HCT116 (cell line): ENCODE measurements at regions not wholly inside any gene's neighbourhood (a gene's known extent, or its start where the extent isn't known, plus 50 kb on each side); places are given as distances from the start of the nearest gene placed in this dataset.

Experiments used
- ATAC-seq: fragments of 200-7000 bp; cut with Tn5 transposase; 2 replicates; pipeline ENCODE4 v1.9.1; 2020; ENCODE audit warnings: mild to moderate bottlenecking, moderate library complexity
- BruUV-seq: library from RNA; stranded (reverse); fragments of 400-500 nt; replicated peaks from 2 replicates; lab custom pipeline; 2021; lab: Mats Ljungman, UMichigan
- CTCF ChIA-PET: fragments of 300-600 bp; sonication (Branson Sonifier 250); formaldehyde crosslinking; loops from one replicate; lab custom pipeline; 2021; ENCODE audit warnings: antibody characterized with exemption; lab: Charles Lee
- POLR2A ChIA-PET: fragments of 300-600, 350-600 bp; sonication (Branson Sonifier 250); formaldehyde crosslinking; loops from one replicate; lab custom pipeline; 2021; ENCODE audit warnings: antibody characterized with exemption; lab: Charles Lee
- RAD21 ChIA-PET, 2 experiments: fragments of 300-600 bp; sonication (Branson Sonifier 250); formaldehyde crosslinking; loops; one replicate each; lab custom pipeline; 2023; ENCODE audit warnings: low total read pairs in 2 of 2; ENCODE audit not compliant: uncharacterized antibody in 2 of 2, unreplicated experiment in 2 of 2, low non-redundant PET in 1 of 2; lab: Charles Lee
- DNase-seq: peaks from one replicate; pipeline ENCODE4 v3.0.0-alpha.2; 2010; ENCODE audit warnings: low read depth, low spot score
- H2AFZ ChIP-seq: fragments of 200-600 bp; shearing (Covaris generic), sonication (generic); 2 replicates; pipeline ENCODE4 v1.6.1; 2017; ENCODE audit warnings: low read depth, mixed run types, mixed read lengths, antibody characterized with exemption, low read length; ENCODE audit not compliant: poor library complexity, severe bottlenecking
- H3K27ac ChIP-seq: 2 replicates; pipeline ENCODE4 v1.5.1; 2012; ENCODE audit warnings: low read depth, low read length
- H3K27me3 ChIP-seq: fragments of 200-600 bp; sonication (generic); 2 replicates; pipeline ENCODE4 v1.6.1; 2016; ENCODE audit warnings: mixed run types, low read length, mixed read lengths; ENCODE audit not compliant: insufficient read depth
- H3K36me3 ChIP-seq, 2 experiments: fragments of 200-500 bp in 1 of 2; fragments of 200-600 bp in 1 of 2; sonication (Bioruptor generic) in 1 of 2; sonication (generic) in 1 of 2; 2 replicates each; pipeline versions ENCODE4 v1.5.1 to v1.6.1; 2014 to 2016; ENCODE audit warnings: low read length in 2 of 2, inconsistent platforms in 1 of 2, mixed read lengths in 1 of 2, mixed run types in 1 of 2; ENCODE audit not compliant: insufficient read depth in 2 of 2, control insufficient read depth in 1 of 2
- H3K4me1 ChIP-seq, 2 experiments: fragments of 200-600 bp in 1 of 2; sonication (generic) in 1 of 2; 2 replicates each; pipeline versions ENCODE4 v1.5.1 to v1.6.1; 2012 to 2017; ENCODE audit warnings: low read length in 2 of 2, inconsistent platforms in 1 of 2, mild to moderate bottlenecking in 1 of 2, mixed read lengths in 1 of 2, mixed run types in 1 of 2, moderate library complexity in 1 of 2; ENCODE audit not compliant: insufficient read depth in 2 of 2, control insufficient read depth in 1 of 2
- H3K4me2 ChIP-seq: fragments of 200-600 bp; sonication (generic); 2 replicates; pipeline ENCODE4 v1.6.1; 2017; ENCODE audit warnings: mixed run types, low read length, mixed read lengths
- H3K4me3 ChIP-seq, 2 experiments: fragments of 200-600 bp in 1 of 2; sonication (generic) in 1 of 2; replicated peaks in 1 of 2; 2 replicates each; pipeline ENCODE4 v1.5.1; 2011 to 2016; ENCODE audit warnings: low read length in 2 of 2, control low read depth in 1 of 2, low read depth in 1 of 2, mild to moderate bottlenecking in 1 of 2, mixed read lengths in 1 of 2, mixed run types in 1 of 2
- H3K79me2 ChIP-seq: fragments of 200-600 bp; sonication (generic); 2 replicates; pipeline ENCODE4 v1.6.1; 2017; ENCODE audit warnings: mild to moderate bottlenecking, mixed run types, low read length, moderate library complexity, mixed read lengths; ENCODE audit not compliant: insufficient read depth
- H3K9ac ChIP-seq: fragments of 200-600 bp; sonication (generic); 2 replicates; pipeline ENCODE4 v1.6.1; 2016; ENCODE audit warnings: low read length, mixed read lengths
- H3K9me2 ChIP-seq: fragments of 200-600 bp; sonication (generic), shearing (Covaris generic); 2 replicates; pipeline ENCODE4 v1.6.1; 2017; ENCODE audit warnings: mixed run types, mild to moderate bottlenecking, moderate library complexity; ENCODE audit not compliant: insufficient read depth
- H3K9me3 ChIP-seq, 2 experiments: fragments of 200-500 bp in 1 of 2; fragments of 200-600 bp in 1 of 2; sonication (Bioruptor generic) in 1 of 2; sonication (generic) in 1 of 2; 2 replicates each; pipeline ENCODE4 v1.6.1; 2014 to 2017; ENCODE audit warnings: low read length in 2 of 2, mixed read lengths in 2 of 2, inconsistent platforms in 1 of 2, low read depth in 1 of 2, mild to moderate bottlenecking in 1 of 2, mixed run types in 1 of 2, moderate library complexity in 1 of 2; ENCODE audit not compliant: control insufficient read depth in 1 of 2, insufficient read depth in 1 of 2
- H4K20me1 ChIP-seq: fragments of 200-600 bp; sonication (generic), shearing (Covaris generic); 2 replicates; pipeline ENCODE4 v1.6.1; 2017; ENCODE audit warnings: mixed run types, mild to moderate bottlenecking, moderate library complexity; ENCODE audit not compliant: insufficient read depth
- CBX3 ChIP-seq: IDR thresholded peaks from 2 replicates; pipeline ENCODE4 v1.6.1; 2012; ENCODE audit warnings: low read depth
- CEBPB ChIP-seq: IDR thresholded peaks from 2 replicates; pipeline ENCODE4 v1.6.1; 2012; ENCODE audit warnings: low read depth
- ELF1 ChIP-seq: IDR thresholded peaks from 2 replicates; pipeline ENCODE4 v1.6.1; 2012; ENCODE audit warnings: low read depth, borderline replicate concordance
- EZH2phosphoT487 ChIP-seq: fragments of 200-600 bp; IDR thresholded peaks from 2 replicates; pipeline ENCODE4 v1.6.1; 2018; ENCODE audit warnings: antibody characterized with exemption, borderline replicate concordance
- FOSL1 ChIP-seq: IDR thresholded peaks from 2 replicates; pipeline ENCODE4 v1.6.1; 2012; ENCODE audit warnings: low read depth
- POLR2A ChIP-seq: IDR thresholded peaks from 2 replicates; pipeline ENCODE4 v1.7.0; 2011; ENCODE audit warnings: borderline replicate concordance; ENCODE audit not compliant: insufficient read depth, insufficient read length; ENCODE audit errors: extremely low read depth
- SP1 ChIP-seq: IDR thresholded peaks from 2 replicates; pipeline ENCODE4 v1.6.1; 2012; ENCODE audit warnings: low read depth
- SRF ChIP-seq: IDR thresholded peaks from 2 replicates; pipeline ENCODE4 v1.6.1; 2012; ENCODE audit warnings: low read depth
- TCF7L2 ChIP-seq: IDR thresholded peaks from 2 replicates; pipeline ENCODE4 v1.7.0; 2011; ENCODE audit warnings: borderline replicate concordance, inconsistent platforms; ENCODE audit not compliant: insufficient read depth, insufficient read length; ENCODE audit errors: extremely low read depth
- YY1 ChIP-seq: IDR thresholded peaks from 2 replicates; pipeline ENCODE4 v1.6.1; 2011; ENCODE audit warnings: low read length, low read depth, moderate library complexity, mild to moderate bottlenecking; ENCODE audit not compliant: insufficient replicate concordance; ENCODE audit errors: extremely low read depth
- intact Hi-C: fragments of 100-400 bp; cut with micrococcal nuclease; formaldehyde crosslinking; loops from 2 replicates; pipeline ENCODE4 v1.10.0; 2022
- TF ChIP-seq, protein P1 (sequence below), 3 experiments: fragments of 200-600 bp in 1 of 3; sonication (generic) in 1 of 3; IDR thresholded peaks in 2 of 3; conservative IDR thresholded peaks in 1 of 3; 2 replicates each; pipeline ENCODE4 v1.5.1; 2012 to 2017; ENCODE audit warnings: low read depth in 2 of 3, low read length in 2 of 3, antibody characterized with exemption in 1 of 3, borderline replicate concordance in 1 of 3, control low read depth in 1 of 3, mild to moderate bottlenecking in 1 of 3, mixed read lengths in 1 of 3, mixed run types in 1 of 3, moderate library complexity in 1 of 3; ENCODE audit not compliant: insufficient read depth in 1 of 3
- TF ChIP-seq, protein P2 (sequence below): IDR thresholded peaks from 2 replicates; pipeline ENCODE4 v1.6.1; 2012
- TF ChIP-seq, protein P3 (sequence below): IDR thresholded peaks from 2 replicates; pipeline ENCODE4 v1.6.1; 2012

DNA sequence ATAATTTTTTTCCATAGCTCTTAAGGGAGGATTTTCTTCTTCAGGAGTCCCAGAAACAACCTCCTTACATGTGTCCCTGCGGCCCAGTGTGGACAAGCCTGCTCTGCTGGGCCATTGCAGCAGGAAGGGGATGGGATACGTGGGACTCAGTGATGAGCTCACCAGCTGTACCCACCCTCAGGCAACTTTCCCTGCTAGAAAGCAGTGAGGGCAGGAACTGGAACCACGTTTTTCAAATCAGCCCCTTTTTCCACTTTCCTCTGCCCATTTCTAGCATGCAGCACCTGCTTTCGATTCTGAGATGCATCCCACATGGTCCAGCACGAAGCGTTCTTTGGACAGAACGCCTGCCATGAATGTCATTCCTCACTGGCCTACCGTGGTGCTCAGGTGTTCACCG is 232.7 kb downstream of the KLF6 start:
- H4K20me1 ChIP-seq, result no peaks in the 10 kb centered on the region
- H3K4me3 ChIP-seq, result no peak overlapping the region
- RAD21 ChIA-PET, result no interaction called here
- H3K79me2 ChIP-seq, result no peaks in the 10 kb centered on the region
- intact Hi-C loops, result no loop called here
- H3K27ac ChIP-seq, result no peak overlapping the region
- POLR2A ChIA-PET, result no interaction called here
- H3K27me3 ChIP-seq, result no peaks in the 10 kb centered on the region
- no peak overlapping the region for H3K9ac ChIP-seq
- no peaks in the 10 kb centered on the region for H3K36me3 ChIP-seq
- H3K9me3 ChIP-seq, result no peaks in the 10 kb centered on the region; a peak in 1 of 4 replicates
- no TSS peak for BruUV-seq
- H3K4me2 ChIP-seq, result no peak overlapping the region
- H3K4me1 ChIP-seq, result peaks cover 0 to 4% of the 10 kb centered on the region in 2 experiments; a peak in 1 of 4 replicates
- TF ChIP-seq, protein P1, sequence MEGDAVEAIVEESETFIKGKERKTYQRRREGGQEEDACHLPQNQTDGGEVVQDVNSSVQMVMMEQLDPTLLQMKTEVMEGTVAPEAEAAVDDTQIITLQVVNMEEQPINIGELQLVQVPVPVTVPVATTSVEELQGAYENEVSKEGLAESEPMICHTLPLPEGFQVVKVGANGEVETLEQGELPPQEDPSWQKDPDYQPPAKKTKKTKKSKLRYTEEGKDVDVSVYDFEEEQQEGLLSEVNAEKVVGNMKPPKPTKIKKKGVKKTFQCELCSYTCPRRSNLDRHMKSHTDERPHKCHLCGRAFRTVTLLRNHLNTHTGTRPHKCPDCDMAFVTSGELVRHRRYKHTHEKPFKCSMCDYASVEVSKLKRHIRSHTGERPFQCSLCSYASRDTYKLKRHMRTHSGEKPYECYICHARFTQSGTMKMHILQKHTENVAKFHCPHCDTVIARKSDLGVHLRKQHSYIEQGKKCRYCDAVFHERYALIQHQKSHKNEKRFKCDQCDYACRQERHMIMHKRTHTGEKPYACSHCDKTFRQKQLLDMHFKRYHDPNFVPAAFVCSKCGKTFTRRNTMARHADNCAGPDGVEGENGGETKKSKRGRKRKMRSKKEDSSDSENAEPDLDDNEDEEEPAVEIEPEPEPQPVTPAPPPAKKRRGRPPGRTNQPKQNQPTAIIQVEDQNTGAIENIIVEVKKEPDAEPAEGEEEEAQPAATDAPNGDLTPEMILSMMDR (IDR thresholded peaks at IDR 0.05 in 2 of 3, conservative IDR thresholded peaks at IDR 0.05 in 1 of 3; ENCODE audit: borderline replicate concordance in 1 of 3, insufficient read depth in 1 of 3, low read depth in 2 of 3, low read length in 2 of 3), result no peak
- TF ChIP-seq POLR2A, result no peak
- TF ChIP-seq CEBPB, result no peak
- TF ChIP-seq TCF7L2, result no peak
- TF ChIP-seq ELF1, result no peak
- TF ChIP-seq, protein P2, sequence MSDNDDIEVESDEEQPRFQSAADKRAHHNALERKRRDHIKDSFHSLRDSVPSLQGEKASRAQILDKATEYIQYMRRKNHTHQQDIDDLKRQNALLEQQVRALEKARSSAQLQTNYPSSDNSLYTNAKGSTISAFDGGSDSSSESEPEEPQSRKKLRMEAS, result no peak
- TF ChIP-seq SP1, result no peak
- no peak for TF ChIP-seq SRF
- TF ChIP-seq CBX3, result no peak
- TF ChIP-seq YY1, result no peak
- no peak for TF ChIP-seq FOSL1
- TF ChIP-seq EZH2phosphoT487, result no peak
- TF ChIP-seq, protein P3, sequence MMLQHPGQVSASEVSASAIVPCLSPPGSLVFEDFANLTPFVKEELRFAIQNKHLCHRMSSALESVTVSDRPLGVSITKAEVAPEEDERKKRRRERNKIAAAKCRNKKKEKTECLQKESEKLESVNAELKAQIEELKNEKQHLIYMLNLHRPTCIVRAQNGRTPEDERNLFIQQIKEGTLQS, result no peak
- TF ChIP-seq, all 23 proteins: peak for 0
- Histone ChIP-seq H2AFZ (no peak overlapping the region), H3K9me2 (no peaks in the 10 kb centered on the region)
- DNase-seq (no peak), ATAC-seq (no peak)
- CTCF ChIA-PET, result no interaction called here
